Stomach (tissue), 4 donors: ENCODE measurements at regions not wholly inside any gene's neighbourhood (a gene's known extent, or its start where the extent isn't known, plus 50 kb on each side); places are given as distances from the start of the nearest gene placed in this dataset.

Source experiments
- CTCF ChIP-seq, 7 experiments: fragments of 450-650 bp in 4 of 7; fragments of 200-600 bp in 3 of 7; sonication (generic) in 3 of 7; IDR thresholded peaks; one replicate each; pipeline ENCODE4 v1.5.1; 2016 to 2019; ENCODE audit warnings: antibody characterized with exemption in 7 of 7, control low read depth in 2 of 7, mild to moderate bottlenecking in 1 of 7
- EP300 ChIP-seq: sonication (generic); formaldehyde crosslinking; IDR thresholded peaks from one replicate; pipeline ENCODE4 v1.6.1; 2017; ENCODE audit warnings: antibody characterized with exemption
- POLR2A ChIP-seq, 4 donors: fragments of 450-650 bp; IDR thresholded peaks; one replicate each; pipeline ENCODE4 v1.6.1; 2016; ENCODE audit warnings: antibody characterized with exemption in 4 of 4, control low read depth in 2 of 4, mild to moderate bottlenecking in 1 of 4, moderate library complexity in 1 of 4

GRCh38 chr10:89120931-89121763 is 86.0 kb downstream of the CH25H start:
- TF ChIP-seq CTCF (IDR thresholded peaks at IDR 0.05) = no peak
- no peak for TF ChIP-seq POLR2A (IDR thresholded peaks at IDR 0.05)
- no peak for TF ChIP-seq EP300
